HepG2 (cell line): ENCODE measurements at regions not wholly inside any gene's neighbourhood (a gene's known extent, or its start where the extent isn't known, plus 50 kb on each side); places are given as distances from the start of the nearest gene placed in this dataset.

Source experiments
- FOXM1 ChIP-seq: sonication (generic); formaldehyde crosslinking; IDR thresholded peaks from 2 replicates; pipeline ENCODE4 v1.5.0; 2020; ENCODE audit warnings: missing genetic modification reagents
- TF ChIP-seq, protein P1 (sequence below), 2 experiments: fragments of 450-650 bp in 1 of 2; sonication (generic) in 1 of 2; formaldehyde crosslinking; IDR thresholded peaks; 2 replicates each; pipeline versions ENCODE4 v1.5.0 to v1.8.0; 2020 to 2022; ENCODE audit warnings: mild to moderate bottlenecking in 1 of 2, missing genetic modification reagents in 1 of 2

- TF ChIP-seq, protein P1, sequence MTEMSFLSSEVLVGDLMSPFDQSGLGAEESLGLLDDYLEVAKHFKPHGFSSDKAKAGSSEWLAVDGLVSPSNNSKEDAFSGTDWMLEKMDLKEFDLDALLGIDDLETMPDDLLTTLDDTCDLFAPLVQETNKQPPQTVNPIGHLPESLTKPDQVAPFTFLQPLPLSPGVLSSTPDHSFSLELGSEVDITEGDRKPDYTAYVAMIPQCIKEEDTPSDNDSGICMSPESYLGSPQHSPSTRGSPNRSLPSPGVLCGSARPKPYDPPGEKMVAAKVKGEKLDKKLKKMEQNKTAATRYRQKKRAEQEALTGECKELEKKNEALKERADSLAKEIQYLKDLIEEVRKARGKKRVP (CRISPR knock-in tag; IDR thresholded peaks at IDR 0.05) = no peak
- no peak for TF ChIP-seq FOXM1 (CRISPR knock-in tag)
These were observed 215.9 kb upstream of the HDAC4 start for GRCh38 chr2:239616729-239617128.
